ENCODE measurements at regions not wholly inside any gene's neighbourhood (a gene's known extent, or its start where the extent isn't known, plus 50 kb on each side); places are given as distances from the start of the nearest gene placed in this dataset.

DNA sequence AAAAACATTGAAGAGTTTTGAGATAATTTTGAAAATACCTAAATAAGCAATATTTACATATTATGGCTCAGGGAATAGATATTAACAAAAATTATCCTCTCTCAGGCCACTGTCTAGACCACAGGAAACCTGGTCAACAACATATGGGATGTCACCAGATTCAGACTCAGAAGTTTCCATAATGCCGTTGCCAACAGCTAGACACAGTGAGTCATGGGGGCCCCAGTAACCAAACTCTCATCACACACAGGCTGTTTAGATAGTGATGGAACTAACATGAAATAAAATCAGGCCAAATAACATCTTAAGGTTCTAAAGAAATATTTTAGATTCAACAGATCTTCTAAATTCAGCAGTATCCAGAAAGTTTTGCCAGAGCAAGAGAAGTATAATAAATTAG, 681.7 kb upstream of the ADAMTS5 start:
- TF ChIP-seq CTCF (IDR thresholded peaks at IDR 0.05): no peak
- no peak for TF ChIP-seq POLR2A (IDR thresholded peaks at IDR 0.05)

All from uterus (tissue), 2 donors.